ENCODE measurements at regions not wholly inside any gene's neighbourhood (a gene's known extent, or its start where the extent isn't known, plus 50 kb on each side); places are given as distances from the start of the nearest gene placed in this dataset.

- DNase-seq (ENCODE audit: low read depth): no peak
Observed at GRCh38 chr17:77907497-77908461, 50.7 kb upstream of the TNRC6C start.

GRCh38 chr17:77908501-77908900 is 50.0 kb upstream of the TNRC6C start:
- no peak for DNase-seq (ENCODE audit: low read depth)
